HG02623 (cell line): ENCODE measurements at regions not wholly inside any gene's neighbourhood (a gene's known extent, or its start where the extent isn't known, plus 50 kb on each side); places are given as distances from the start of the nearest gene placed in this dataset.
"Not testable (repeated sequence)": the region's sequence is repeated elsewhere in the genome, so short reads cannot be mapped to it uniquely, and the experiment has no call there.

ENCODE experiments used
- ATAC-seq: cut with Tn5 transposase; IDR thresholded peaks from one replicate; pipeline ENCODE4 v1.9.1; 2021; ENCODE audit warnings: moderate library complexity; ENCODE audit not compliant: unreplicated experiment

DNA sequence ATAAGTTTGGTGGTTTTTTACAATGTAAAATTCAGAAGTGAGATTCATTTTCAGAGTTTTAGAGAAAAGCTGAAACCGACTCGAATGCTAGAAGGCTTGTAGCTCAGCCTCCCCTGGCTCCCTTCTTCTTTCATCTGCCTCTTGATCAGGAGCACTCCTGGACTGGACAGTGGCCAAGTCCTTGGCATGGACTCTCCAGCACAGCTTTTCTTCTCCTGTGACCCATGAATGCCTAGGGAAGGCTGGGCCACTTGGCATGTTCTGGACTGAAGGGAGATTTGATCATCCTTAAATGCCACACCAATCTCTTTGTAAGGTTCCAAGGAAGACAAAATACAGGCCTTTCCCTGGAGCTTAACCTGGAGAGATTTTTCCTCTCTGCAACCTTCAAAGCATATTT lies 384.0 kb upstream of the SASH1 start:
- no peak for ATAC-seq

DNA sequence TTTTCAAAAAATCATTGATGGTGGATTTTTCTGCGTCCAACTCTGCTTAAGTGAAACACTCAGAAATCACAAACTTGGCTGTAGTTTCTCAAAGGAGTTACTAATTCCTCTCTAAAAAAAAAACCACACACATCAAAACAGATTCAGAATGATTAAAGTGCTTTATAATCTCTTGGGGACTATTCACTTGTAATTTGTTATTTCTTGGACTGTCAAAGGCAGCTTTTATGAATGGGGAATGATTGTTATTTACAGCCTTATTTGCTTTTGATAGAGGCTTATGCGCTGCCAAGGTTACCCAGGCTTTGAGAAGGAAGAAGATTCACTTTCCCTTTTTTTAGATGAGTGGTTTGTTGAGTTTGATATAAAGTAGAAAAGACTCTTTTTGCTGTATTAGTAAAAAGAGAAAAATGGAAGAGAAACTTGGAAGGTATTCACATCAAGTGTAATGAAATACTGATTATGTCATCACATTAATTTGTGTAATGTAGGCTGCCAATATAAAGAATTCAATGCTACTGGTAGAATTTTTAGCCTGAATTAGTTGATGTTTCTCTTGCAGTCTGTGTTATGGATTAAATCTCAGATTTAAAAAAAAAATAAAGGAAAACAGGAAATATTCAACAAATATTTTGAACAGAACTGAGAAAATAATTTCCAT lies 381.0 kb upstream of the SASH1 start:
- ATAC-seq: no peak

DNA sequence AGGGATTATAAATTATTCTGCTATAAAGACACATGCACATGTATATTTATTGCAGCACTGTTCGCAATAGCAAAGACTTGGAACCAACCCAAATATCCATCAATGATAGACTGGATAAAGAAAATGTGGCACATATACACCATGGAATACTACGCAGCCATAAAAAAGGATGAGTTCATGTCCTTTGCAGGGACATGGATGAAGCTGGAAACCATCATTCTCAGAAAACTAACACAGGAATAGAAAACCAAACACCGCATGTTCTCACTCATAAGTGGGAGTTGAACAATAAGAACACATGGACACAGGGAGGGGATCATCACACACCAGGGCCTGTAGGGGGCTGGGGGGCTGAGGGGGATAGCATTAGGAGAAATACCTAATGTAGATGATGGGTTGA lies 377.2 kb upstream of the SASH1 start:
- not testable (repeated sequence) for ATAC-seq

DNA sequence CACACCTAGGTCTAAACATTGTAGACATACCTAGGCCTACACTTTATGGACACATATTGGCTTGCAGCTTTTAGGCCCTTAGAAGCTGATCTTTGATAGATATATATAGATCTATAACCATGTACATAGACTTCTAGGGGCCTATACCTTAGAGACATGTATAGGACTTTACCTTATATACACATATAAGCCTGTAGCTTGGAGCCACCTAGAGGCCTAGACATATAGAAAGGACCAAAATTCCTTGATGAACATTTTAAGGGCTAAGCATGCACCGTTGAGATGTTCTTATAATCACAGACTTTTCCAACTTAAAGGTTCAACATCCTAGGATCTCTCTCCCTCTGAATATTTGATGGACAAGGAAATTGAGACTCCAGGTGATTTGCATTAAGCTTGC lies 371.7 kb upstream of the SASH1 start:
- no peak for ATAC-seq

DNA sequence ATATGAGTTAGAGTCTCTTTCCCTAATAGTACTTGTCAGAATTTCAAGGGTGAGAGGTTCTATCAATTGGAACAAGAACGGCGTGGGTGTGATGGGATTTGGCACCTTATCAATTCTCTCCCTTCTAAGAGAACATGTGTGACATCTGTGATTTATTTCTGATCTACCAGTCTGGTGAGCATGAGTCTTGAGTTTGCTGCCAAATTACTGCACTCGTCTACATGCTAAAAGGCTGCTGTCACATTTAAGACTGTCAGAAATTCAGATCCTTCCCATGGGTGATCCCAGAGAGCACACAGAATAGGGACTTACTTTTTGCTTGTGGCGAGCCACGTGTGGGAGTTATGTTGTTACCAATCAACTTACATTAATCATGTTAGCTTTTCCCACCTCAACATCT lies 370.2 kb upstream of the SASH1 start:
- ATAC-seq: no peak

DNA sequence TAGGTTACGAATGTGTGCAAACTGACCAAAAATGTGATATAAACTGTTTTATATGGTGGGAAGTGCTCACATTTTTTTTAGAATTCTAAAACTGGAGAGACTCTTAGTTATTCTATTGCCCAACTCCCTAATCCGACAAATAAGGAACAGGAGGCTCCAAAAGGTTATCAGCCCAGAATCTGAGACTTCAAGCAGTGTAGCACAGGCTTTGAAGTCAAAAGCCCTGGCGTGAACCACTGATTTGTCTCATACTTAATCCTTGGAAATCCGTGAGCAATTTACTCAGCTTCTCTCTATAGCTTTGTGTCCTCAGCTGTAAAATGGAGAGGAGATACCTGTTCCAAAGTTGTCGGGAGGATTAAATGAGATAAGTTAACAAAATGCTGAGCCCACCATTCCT lies 368.8 kb upstream of the SASH1 start:
- ATAC-seq: no peak

DNA sequence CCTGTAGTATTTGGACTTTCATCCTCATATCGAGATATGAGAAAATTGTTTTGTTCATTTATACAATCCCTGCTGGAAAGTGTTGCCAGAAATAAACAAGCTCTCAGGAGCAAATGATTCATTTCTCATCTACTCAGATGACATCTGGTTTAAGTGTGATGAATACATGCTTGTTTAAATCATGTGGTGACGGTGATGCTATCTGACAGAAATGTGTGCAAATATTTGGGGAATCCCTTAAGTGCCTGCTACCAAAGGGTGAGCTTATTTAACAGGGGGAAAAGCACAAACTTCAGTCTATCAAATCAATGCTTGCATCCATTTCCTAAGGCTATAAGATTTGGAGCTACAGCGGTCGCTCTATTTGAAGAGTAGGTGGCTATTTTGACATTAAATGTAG lies 368.3 kb upstream of the SASH1 start:
- ATAC-seq: no peak

DNA sequence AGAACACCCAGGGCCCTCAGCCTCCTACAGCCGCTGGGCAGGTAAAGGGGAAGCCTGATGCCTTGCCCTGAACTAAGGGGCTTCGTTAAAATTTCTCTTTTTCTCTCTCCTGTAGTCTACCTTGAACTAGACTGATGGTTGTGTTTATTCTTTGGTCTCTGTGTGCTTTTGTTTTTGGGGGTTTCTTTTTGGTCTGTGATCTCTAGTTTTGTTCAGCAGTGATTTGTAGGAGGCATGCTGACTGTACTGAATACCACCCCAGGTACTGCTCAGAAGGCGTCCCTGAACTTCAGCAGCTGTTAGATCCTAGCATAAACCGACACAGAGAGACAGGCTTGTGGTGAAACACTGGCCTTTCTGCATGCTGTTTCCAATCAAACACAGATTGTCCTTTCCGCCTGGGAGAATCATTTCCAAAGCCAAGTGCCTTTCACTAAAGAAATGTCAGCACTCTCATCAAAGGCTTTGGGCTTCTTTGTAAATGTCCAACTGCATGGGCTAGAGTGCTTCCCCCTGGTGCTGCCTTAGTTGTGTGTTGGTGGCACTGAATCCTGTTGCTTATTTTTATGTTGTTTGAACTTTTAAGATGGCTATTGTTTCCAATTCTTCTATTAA lies 364.7 kb upstream of the SASH1 start:
- no peak for ATAC-seq

DNA sequence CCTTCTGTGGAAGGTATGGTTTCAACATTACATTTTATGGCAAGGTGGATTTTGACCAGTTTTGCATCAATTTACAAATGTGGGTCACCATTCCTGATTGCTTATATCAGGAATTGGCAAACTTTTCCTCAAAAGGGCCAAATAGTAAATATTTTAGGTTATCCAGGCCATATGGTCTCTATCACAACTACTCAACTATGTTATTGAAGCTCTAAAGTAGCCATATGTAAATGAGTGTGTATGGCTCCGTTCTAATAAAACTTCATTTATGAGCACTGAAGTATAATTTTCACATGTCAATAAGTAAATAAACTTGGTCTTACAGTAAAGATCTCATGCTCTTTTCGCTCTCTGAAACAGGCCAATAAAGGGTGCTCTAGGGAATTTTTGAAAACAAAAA lies 362.7 kb upstream of the SASH1 start:
- no peak for ATAC-seq

DNA sequence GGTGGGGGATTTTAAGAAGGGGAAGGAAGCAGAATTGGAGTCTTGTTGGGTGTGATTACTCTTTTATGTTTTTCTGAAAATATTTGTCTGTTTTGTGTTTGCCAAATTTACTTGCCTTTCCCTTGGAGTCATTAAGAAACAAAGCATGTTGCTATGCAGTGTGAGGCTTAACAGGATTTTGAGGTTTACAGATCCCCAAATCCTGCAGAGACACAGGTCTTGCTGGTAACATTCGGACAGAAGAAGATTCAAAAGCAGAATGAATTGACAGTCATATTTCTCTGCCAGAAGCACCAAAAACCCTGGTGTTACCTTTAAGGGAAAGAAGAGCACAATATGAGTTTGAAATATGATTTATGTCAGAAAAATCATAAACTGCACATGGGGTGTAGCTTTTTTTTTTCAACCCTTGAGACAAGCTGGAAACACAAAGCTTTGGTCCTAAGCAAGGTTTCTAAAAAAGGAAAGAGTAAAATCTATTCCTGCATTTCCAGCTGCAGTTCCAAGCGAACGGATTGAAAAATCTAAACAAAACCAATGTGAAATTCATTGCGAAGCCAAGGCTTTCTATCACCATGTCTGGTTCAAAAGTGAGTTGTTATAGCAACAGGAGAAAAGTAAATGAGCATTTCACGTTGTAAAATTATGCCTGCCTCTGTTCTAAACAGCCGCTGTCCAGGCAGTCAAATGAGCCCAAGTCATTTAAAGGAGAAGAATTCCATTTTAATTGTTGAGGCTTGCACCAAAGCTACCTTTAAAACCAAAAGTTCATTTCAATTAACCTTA lies 358.9 kb upstream of the SASH1 start:
- ATAC-seq: no peak

DNA sequence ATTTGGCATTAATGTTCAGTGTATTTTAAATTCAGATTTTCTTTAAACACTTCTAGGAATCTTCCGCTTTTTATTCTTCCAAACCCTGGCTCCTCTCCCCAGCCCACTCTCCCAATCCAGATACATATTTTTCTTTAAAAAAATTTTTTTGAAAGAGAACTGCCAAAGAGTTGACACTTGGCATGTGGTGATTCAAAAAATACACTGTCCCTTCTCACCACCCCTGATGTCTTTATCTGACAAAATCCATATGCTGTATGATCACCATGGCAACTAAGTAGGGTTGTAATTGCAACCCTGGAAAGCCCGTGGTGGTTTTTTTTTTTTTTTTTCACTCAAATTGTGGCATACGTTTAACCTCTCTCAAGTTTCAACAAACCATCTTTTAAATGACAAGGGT lies 355.8 kb upstream of the SASH1 start:
- no peak for ATAC-seq

DNA sequence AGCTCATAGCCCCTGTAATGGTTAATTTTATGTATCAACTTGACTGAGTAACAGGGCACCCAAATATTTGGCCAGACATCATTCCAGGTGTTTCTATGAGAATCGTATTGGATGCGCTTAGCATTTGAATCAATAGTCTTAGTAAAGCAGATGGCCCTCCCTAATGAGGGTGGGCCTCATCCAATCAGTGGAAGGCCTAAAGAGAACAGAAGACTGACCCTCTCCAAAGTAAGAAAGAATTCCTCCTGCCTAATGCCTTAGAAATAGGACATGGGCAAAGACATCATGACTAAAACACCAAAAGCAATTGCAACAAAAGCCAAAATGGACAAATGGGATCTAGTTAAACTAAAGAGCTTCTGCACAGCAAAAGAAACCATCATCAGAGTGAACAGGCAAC lies 352.5 kb upstream of the SASH1 start:
- no peak for ATAC-seq

DNA sequence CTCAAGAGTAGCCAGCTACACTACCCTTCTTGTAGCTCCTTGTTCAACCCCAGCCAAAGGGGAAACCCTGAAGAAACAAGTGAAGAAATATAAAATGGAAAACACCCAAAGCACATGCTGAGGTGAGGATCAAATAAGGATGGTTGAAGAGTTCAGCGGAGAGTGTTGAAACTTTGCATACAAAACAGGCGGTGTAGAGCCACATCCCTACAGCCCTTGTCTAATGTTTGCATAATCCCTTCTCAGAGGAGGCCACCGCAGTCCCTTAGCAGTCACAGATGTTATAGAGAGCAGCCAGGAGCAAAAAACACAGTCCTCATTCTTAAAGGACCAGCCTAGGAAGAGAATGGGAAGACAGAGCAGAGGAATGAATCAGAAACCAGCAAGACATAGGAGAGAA lies 350.7 kb upstream of the SASH1 start:
- ATAC-seq: no peak

DNA sequence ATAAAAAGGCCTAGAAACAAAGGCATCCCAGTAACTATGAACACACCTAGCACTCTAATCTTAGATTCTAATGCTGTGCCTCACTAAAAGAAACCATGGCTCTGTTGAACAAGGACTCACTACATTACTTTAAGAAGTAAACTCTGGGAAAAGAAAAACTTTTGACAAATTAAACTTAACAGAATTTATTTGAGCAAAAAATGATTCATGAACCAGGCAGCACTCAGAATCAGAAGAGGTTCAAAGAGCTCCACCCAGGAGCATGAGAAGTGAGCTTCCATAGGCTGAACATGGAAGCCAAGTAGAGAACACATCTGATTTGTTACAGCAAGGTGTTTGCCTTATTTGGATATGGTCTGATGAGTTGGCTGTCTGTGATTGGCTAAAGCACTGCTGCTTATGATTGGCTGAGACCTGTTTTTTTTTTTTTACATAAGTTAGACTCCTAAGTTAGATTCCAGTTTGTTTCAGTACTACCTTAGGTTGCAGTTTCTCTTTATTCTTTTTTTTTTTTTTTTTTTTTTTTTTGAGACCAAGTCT lies 343.6 kb upstream of the SASH1 start:
- ATAC-seq: no peak

DNA sequence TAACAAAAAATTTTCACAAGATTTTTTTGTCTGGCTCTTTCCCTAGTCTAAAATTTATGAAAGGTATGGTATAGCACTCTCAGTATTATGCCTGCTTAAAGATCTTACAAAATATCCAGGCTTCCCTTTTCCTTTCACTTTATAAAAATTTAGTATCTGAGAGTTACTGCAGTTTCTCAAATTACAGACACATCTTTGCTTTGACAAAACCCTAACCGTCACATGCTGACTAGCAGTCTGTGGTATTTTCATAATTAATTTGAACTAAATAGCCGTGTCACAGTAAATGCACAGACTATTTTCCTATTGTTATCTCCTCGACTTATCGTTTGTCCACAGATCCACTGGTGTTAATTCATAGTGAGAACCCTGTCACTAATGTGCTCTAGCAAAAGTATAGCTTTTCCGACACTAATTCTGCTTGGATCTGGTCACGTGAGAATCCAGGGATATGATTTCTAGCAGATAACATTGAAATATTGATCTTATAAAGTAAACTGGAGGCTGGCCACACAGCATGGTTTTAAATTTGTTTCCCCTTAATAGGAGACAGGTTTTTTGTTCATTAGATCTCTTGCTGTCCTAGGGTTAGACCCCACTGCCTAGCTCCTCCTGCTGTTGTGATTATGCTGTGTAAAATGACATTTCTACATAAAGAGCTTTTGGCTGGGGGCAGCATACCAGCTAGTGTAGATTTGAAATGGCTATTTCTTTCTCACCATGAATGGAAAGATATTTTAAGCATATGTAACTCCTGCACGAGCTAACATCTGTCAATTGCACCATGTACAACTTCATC lies 340.6 kb upstream of the SASH1 start:
- ATAC-seq: no peak

DNA sequence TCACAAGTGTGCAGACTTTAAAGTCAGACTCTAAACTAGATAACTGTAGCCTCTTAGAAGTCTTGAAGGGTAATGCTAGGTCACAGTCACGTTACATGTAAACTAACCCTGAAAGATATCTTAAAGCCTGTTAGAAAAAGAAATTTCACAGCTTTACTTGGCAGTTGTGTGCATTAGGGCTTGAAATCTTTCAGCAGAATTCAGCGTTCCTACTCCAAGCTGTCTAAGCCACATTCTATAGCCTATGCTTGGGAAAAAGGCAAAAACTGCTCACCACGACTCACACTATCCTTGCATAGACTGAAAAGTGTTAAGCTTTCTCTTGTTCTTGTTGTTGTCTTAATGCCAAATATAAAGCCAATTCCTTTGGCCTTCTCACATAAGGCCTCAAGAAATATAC lies 338.0 kb upstream of the SASH1 start:
- ATAC-seq: no peak

DNA sequence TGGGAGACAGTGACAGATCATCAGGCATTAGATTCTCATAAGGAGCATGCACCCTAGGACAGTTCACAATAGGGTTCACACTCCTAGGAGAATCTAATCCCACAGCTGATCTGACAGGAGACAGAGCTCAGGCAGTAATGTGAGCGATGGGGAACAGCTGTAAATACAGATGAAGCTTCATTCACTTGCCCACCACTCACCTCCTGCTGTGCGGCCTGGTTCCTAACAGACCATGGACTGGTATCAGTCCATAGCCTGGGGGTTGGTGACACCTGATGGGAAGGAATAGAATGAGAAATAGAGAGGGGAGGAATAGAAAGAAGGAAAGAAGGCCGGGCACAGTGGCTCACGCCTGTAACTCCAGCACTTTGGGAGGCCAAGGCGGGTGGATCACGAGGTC lies 336.8 kb upstream of the SASH1 start:
- no peak for ATAC-seq

DNA sequence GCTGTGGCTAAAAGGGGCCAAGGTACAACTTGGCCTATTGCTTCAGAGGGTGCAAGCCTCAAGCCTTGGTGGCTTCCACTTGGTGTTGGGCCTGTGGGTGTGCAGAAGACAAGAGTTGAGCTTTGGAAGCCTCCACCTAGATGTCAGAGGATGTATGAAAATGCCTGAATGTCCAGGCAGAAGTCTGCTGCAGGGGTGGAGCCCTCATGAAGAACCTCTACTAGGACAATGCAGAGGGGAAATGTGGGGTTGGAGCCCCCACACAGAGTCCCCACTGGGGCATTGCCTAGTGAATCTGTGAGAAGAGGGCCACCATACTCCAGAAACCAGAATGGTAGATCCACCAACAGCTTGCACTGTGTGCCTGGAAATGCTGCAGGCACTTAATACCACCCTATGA lies 332.1 kb upstream of the SASH1 start:
- not testable (repeated sequence) for ATAC-seq

DNA sequence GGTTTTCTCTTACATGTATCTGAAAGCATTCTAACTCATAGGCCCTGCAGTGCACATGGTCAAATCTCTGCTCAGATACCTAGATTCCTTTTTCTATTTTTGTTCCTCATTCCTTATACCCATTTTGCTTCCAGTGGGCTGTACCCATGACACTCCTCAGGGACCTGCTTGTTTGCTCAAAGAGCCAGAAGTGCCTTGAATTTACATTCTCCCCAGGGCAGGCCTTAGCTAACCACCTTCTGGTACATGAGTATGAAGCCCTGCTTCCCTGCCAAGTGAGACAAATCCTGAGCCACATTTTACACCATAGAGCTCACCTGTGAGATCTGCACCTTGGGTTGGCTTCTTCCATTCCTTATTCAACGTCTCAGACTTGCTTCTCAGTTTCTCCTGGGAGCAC lies 326.6 kb upstream of the SASH1 start:
- no peak for ATAC-seq

DNA sequence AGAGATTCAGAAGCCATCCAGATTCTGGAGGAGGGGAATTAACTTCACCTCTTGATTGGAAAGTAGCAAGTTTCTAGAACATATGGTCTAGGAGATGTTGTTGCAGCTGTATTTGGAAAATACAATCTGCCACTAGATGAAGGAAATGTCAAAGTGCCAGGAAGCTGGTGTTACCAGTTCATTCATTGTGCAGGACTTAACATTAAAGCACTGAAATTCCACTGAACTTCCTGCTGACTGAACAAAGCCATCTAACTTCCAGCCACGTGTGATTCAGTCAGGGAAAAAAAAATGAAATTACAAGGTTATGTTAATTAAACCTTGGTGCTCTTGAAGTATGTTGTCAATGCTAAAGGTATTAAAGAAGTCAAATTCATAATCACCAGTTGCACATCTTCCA lies 321.5 kb upstream of the SASH1 start:
- ATAC-seq: no peak

DNA sequence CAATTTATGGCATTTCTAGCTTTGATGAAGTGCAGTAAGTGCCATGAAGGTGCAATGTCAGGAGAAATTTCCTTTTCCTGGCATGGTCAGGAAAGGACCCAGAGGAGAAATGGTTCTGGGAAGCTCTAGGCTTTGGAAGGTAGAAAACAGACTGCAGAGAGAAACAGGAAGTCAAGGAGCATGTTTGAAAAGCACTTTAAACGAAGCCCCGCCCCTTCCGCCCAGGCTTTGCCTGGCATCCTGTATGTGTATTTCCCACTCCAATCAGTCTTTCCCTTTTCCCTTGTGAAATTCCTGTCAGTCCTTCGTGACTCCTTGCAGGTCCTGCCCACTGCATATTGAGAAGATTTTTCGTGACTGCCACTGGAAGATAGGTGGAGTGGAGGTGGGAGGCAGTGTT lies 320.9 kb upstream of the SASH1 start:
- ATAC-seq: no peak
